HFFc6 (cell line): ENCODE measurements at regions not wholly inside any gene's neighbourhood (a gene's known extent, or its start where the extent isn't known, plus 50 kb on each side); places are given as distances from the start of the nearest gene placed in this dataset.

ENCODE experiments used
- DNase-seq: peaks from one replicate; pipeline ENCODE4 v3.0.0-alpha.2; 2018
- H3K27ac Mint-ChIP-seq: 2 replicates; pipeline ENCODE4 v1.8.0; 2020; ENCODE audit warnings: mild to moderate bottlenecking, mixed read lengths
- H3K27me3 Mint-ChIP-seq: 2 replicates; pipeline ENCODE4 v1.8.0; 2021; ENCODE audit warnings: mild to moderate bottlenecking, moderate library complexity, mixed read lengths; ENCODE audit not compliant: insufficient read depth
- H3K36me3 Mint-ChIP-seq: 2 replicates; pipeline ENCODE4 v1.8.0; 2021; ENCODE audit warnings: low read depth, mixed read lengths
- H3K4me1 Mint-ChIP-seq: 2 replicates; pipeline ENCODE4 v1.8.0; 2020; ENCODE audit warnings: low read depth, mixed read lengths
- H3K4me3 Mint-ChIP-seq: 2 replicates; pipeline ENCODE4 v1.8.0; 2020; ENCODE audit warnings: mild to moderate bottlenecking, moderate library complexity, mixed read lengths
- H3K9me3 Mint-ChIP-seq: 2 replicates; pipeline ENCODE4 v1.8.0; 2020; ENCODE audit warnings: mild to moderate bottlenecking, mixed read lengths
- CTCF ChIP-seq: fragments of 200-600 bp; sonication (generic); IDR thresholded peaks from 2 replicates; pipeline ENCODE4 v1.5.0; 2021; ENCODE audit warnings: antibody characterized with exemption, mild to moderate bottlenecking

- H3K36me3 Mint-ChIP-seq = no peaks in the 10 kb centered on the region; the same call in 1 of the 2 replicates
- no peak for TF ChIP-seq CTCF
- no peak overlapping the region for H3K4me3 Mint-ChIP-seq
- no peaks in the 10 kb centered on the region for H3K27me3 Mint-ChIP-seq
- DNase-seq = no peak
- H3K4me1 Mint-ChIP-seq = no peaks in the 10 kb centered on the region
- peaks cover 30% of the 10 kb centered on the region for H3K9me3 Mint-ChIP-seq
- no peak overlapping the region for H3K27ac Mint-ChIP-seq
Measured at GRCh38 chr16:13781169-13781564, 138.8 kb upstream of the ERCC4 start.

GRCh38 chr16:13781575-13782338, 138.2 kb upstream of the ERCC4 start:
- no peak for DNase-seq
- Mint-ChIP-seq H3K4me1 (no peaks in the 10 kb centered on the region), H3K27ac (no peak overlapping the region), H3K4me3 (no peak overlapping the region), H3K36me3 (no peaks in the 10 kb centered on the region; the same call in 1 of the 2 replicates), H3K9me3 (peaks cover 30% of the 10 kb centered on the region), H3K27me3 (no peaks in the 10 kb centered on the region)
- TF ChIP-seq CTCF = no peak

GRCh38 chr16:13791095-13791494, 128.9 kb upstream of the ERCC4 start:
- no peak for DNase-seq
- Mint-ChIP-seq H3K9me3 (peaks cover 31% of the 10 kb centered on the region), H3K27me3 (no peaks in the 10 kb centered on the region), H3K36me3 (no peaks in the 10 kb centered on the region), H3K27ac (no peak overlapping the region), H3K4me3 (no peak overlapping the region), H3K4me1 (no peaks in the 10 kb centered on the region)
- no peak for TF ChIP-seq CTCF

GRCh38 chr16:13793841-13794409, 126.0 kb upstream of the ERCC4 start:
- no peak for DNase-seq
- TF ChIP-seq CTCF = no peak
- Mint-ChIP-seq H3K27ac (no peak overlapping the region), H3K36me3 (no peaks in the 10 kb centered on the region), H3K4me3 (no peak overlapping the region), H3K9me3 (peaks cover 28% of the 10 kb centered on the region), H3K4me1 (no peaks in the 10 kb centered on the region), H3K27me3 (no peaks in the 10 kb centered on the region)

GRCh38 chr16:13795131-13795530, 124.8 kb upstream of the ERCC4 start:
- Mint-ChIP-seq H3K27me3 (no peaks in the 10 kb centered on the region), H3K4me3 (no peak overlapping the region), H3K27ac (no peak overlapping the region), H3K9me3 (peaks cover 33% of the 10 kb centered on the region), H3K4me1 (no peaks in the 10 kb centered on the region), H3K36me3 (no peaks in the 10 kb centered on the region)
- no peak for TF ChIP-seq CTCF
- no peak for DNase-seq
